ENCODE measurements at regions not wholly inside any gene's neighbourhood (a gene's known extent, or its start where the extent isn't known, plus 50 kb on each side); places are given as distances from the start of the nearest gene placed in this dataset.

- no peak for TF ChIP-seq CTCF (IDR thresholded peaks at IDR 0.05)
- no peak for TF ChIP-seq POLR2AphosphoS5 (IDR thresholded peaks at IDR 0.05; ENCODE audit: low read depth, low read length)
- TF ChIP-seq SIN3A (IDR thresholded peaks at IDR 0.05; ENCODE audit: borderline replicate concordance, insufficient read depth, low read depth, low read length), result no peak
- no peak for TF ChIP-seq REST (IDR thresholded peaks at IDR 0.05; ENCODE audit: insufficient read depth in 1 of 2, low read depth in 2 of 2, low read length in 1 of 2)
- no peak for TF ChIP-seq TCF7L2 (IDR thresholded peaks at IDR 0.05; ENCODE audit: low read depth, low read length)
Measured at GRCh38 chr9:38233343-38233742, 159.2 kb upstream of the ALDH1B1 start.
